Caki2 (cell line): ENCODE measurements at regions not wholly inside any gene's neighbourhood (a gene's known extent, or its start where the extent isn't known, plus 50 kb on each side); places are given as distances from the start of the nearest gene placed in this dataset.

Source experiments
- DNase-seq: peaks from one replicate; pipeline ENCODE4 v3.0.0-alpha.2; 2015; ENCODE audit warnings: low read depth
- in situ Hi-C: cut with HindIII; loops from 2 replicates; pipeline ENCODE4 v1.10.0; 2016; ENCODE audit warnings: low sequenced_read_pairs, low pct_unique_long_range_greater_than_20kb, mixed read lengths

- no peak for DNase-seq
- in situ Hi-C loops: no loop called here
Observed at GRCh38 chr6:95128947-95129346, 448.4 kb upstream of the MANEA start.

GRCh38 chr6:95133578-95133977 is 443.8 kb upstream of the MANEA start:
- in situ Hi-C loops: no loop called here
- peak; percentile 24 for DNase-seq

DNA sequence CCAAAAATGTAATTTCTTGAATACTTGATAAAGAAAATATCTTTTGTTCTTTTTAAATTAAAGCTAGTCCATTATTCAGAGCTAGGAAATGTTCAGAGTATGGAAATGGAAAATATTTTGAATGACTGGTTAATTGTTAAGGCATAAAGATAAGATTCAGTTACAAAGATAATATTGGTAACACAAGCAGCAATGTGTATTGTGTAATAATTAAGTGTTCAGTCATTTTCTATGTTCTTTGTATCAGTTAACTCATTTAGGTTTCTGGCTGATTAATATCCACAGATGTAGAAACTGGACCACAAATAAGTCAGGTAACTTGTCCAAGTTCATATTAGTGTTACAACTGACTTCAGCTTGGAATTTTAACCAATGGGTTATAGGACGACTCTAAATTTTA is 442.2 kb upstream of the MANEA start:
- in situ Hi-C loops: no loop called here
- DNase-seq: no peak

- in situ Hi-C loops: no loop called here
- DNase-seq: no peak
Observed at GRCh38 chr6:95142101-95142500, 435.2 kb upstream of the MANEA start.

DNA sequence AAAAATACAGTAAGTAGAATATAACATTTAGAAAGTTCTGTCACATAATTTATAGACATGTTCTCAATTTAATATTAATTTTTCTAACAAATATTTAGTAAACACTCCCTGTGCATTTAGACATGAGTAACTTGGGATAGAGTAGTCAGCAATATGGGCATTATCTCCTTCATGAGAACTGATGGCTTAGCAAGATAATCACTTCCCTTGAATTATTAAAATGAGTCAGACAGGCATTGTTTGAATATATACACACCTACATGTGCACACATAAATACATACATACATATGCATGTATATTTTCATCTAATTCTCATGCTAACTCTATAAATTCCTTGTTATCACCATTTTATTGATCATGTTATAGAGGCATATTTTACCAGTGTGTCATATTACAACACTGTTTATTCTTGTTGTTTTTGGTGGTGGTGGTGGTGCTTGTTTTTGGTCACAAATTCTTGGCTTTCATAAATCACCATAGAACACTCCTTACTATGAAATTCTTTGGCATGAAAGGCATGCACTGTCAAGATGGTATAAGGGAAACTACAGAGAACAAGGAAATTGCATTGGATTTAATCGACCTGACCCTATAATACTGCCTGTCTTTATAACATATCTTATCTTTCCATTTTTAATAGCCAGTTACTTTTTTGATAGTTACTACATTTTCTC is 434.5 kb upstream of the MANEA start:
- in situ Hi-C loops: no loop called here
- no peak for DNase-seq

- in situ Hi-C loops: no loop called here
- no peak for DNase-seq
Observed at GRCh38 chr6:95143408-95144180, 433.7 kb upstream of the MANEA start.

- in situ Hi-C loops: no loop called here
Observed at GRCh38 chr6:95145457-95145856, 431.9 kb upstream of the MANEA start.

DNA sequence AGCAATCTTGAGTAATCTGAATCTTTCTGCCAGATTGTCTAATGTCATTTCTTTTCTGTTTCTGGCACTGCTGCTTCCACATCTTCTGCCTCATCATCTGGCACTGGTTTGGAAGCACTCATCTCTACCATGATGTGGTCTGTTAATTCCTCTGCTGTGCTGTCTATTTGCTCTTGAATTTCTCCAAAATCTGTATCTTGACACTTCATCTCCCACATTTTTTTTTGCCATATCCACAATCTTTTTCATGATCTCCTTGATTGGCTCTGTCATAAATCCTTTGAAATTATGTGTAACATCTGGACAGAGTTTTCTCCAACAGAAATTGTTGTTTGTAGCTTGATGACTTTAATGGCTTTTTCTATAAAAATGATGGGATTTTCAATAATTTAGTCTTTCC is 417.8 kb upstream of the MANEA start:
- in situ Hi-C loops: no loop called here
- DNase-seq: no peak

More at GRCh38 chr6:95145457-95145856, 431.9 kb upstream of the MANEA start:
- no peak for DNase-seq

DNA sequence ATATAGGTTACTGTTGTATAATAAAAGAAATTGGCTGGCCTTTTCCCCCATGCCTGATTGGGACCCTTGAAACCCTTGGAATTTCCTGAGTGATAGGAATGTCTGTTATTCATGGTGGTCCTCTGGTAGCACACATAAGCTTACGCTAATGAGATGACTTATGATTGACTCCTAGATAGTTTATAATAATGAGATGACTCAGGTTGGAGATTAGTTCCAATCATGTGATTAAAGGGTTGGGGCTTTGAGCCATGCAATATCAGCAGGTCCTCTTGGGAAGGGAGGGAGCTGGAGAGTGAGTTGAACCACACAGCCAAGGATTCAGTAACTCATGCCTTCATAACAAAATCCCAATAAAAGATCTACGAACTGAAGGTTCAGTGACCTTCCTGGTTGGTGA is 407.6 kb upstream of the MANEA start:
- no peak for DNase-seq
- in situ Hi-C loops: no loop called here

- DNase-seq: no peak
- in situ Hi-C loops: no loop called here
Observed at GRCh38 chr6:95175927-95176675, 401.2 kb upstream of the MANEA start.

DNA sequence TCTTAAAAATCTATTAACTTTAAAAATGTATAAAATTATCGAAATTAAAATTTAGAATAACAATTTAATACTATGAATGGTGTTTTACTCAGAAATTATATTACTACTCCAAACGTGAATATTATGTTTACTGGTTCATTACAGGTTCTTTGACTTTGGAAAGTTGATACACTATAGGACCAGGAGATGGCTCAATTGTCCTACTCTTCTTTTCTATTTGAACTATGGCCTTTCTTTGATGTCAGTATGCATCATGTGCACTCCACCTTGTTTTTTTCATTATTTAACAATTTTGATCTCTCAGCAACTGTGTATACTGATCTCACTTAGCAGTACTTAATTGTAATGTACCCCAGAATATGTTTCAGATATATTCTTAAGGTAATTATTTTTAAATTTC is 391.5 kb upstream of the MANEA start:
- no peak for DNase-seq
- in situ Hi-C loops: no loop called here

DNA sequence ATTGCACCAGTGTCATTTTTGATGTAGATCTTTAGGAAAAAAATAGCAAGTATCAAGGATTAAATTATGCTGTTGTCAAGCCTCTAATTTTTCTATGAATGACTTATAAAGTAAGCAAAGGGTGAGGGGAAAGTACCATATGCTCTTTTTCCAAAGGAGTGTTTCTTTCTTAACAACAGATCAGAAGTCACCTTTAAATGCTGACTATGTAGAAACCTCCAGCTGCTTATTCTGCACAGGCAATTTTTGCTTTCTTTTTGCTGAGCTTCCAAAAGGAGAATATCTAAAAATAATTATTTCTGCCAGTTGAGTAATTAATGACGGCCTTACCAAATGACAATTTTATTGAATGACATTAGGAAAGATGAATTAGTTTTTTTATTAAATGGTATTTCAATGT is 390.6 kb upstream of the MANEA start:
- in situ Hi-C loops: no loop called here
- no peak for DNase-seq

DNA sequence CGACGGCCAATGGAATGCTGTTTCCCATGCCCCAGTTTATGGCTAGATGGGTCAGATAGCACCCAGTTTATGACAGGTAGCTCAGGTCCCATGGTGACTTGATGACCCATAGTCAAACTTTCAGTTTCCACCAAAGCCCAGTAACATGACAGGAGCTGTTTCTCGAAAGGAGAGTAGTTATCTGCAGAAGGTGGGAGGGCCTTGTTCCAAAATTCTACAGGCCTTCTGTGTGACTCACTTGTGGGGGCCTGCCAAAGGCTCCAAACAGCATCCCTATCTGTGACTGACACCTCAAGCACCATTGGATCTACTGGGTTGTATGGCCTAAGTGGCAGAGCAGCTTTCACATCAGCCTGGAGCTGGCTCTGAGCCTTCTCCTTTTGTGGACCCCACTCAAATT is 379.7 kb upstream of the MANEA start:
- DNase-seq: no peak

GRCh38 chr6:95203153-95203754 is 374.1 kb upstream of the MANEA start:
- peak; percentile 32 for DNase-seq
- in situ Hi-C loops: no loop called here

More for the DNA sequence above, 379.7 kb upstream of the MANEA start:
- in situ Hi-C loops: no loop called here

GRCh38 chr6:95204178-95204577 is 373.2 kb upstream of the MANEA start:
- in situ Hi-C loops: no loop called here
- DNase-seq: no peak

GRCh38 chr6:95208621-95209020 is 368.7 kb upstream of the MANEA start:
- in situ Hi-C loops: no loop called here
- DNase-seq: no peak

GRCh38 chr6:95209074-95209473 is 368.3 kb upstream of the MANEA start:
- DNase-seq: no peak
- in situ Hi-C loops: no loop called here

- DNase-seq: no peak
- in situ Hi-C loops: no loop called here
Observed at GRCh38 chr6:95216555-95216954, 360.8 kb upstream of the MANEA start.

DNA sequence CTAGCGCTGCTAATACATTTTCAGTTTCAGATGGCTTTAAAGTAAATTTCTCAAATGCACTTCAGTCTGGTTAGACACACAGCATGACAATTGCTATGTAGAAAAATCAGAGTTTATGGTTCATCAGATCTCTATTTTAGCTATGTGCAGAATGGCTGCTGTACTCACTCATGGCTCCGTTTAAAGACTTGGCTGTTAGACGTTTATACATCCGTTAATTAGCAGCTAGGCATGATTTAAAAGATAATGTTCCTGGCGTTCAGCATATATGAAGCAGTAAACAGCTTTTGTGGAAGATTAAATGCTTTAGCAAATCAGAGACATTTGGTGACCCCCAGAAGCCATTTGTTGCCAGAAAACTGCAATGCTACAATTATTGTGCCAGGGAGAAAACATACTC is 350.0 kb upstream of the MANEA start:
- in situ Hi-C loops: no loop called here
- no peak for DNase-seq
